ENCODE measurements at regions not wholly inside any gene's neighbourhood (a gene's known extent, or its start where the extent isn't known, plus 50 kb on each side); places are given as distances from the start of the nearest gene placed in this dataset.
"Not testable (repeated sequence)": the region's sequence is repeated elsewhere in the genome, so short reads cannot be mapped to it uniquely, and the experiment has no call there.

DNA sequence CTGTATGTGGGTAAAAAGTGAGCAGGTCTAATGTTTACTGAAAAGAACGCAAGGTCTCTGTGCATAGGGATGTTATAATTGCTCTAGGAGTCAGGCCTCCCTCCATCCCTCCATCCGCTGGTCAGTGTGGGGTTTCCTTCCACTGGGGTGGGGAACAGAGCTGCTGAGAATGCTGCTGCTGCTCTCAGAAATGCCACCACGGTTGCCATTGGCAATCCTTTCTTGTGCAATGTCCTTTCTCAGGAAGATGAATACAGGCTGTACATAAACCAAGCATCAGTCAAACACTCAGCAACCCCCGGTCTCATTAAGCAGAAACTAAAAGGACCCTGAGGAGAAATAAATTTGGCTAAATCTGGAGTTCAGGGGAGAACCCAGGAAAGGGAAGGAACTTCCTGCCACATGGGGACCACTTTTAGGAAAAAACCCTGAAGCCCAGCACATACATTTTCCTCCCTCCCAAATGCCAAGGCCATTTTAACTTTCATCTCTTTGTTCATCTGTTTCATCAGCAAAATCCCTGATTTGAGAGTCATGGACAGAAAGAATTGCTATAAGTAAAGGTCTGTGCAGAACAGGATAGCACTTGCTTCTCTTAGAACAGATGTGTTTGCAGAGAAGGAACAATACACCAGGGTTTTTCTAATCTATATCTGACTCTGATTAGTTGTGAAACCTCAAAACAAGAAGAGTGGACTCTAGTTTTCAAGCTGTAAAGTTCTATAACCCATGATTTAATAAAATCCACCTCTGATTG, 70.4 kb upstream of the SLC1A3 start:
- in situ Hi-C loops (cut with MboI; ENCODE audit: low sequenced_read_pairs, unreplicated experiment), result no loop called here
- no peak for DNase-seq (ENCODE audit: low spot score)
- TF ChIP-seq, protein P1, sequence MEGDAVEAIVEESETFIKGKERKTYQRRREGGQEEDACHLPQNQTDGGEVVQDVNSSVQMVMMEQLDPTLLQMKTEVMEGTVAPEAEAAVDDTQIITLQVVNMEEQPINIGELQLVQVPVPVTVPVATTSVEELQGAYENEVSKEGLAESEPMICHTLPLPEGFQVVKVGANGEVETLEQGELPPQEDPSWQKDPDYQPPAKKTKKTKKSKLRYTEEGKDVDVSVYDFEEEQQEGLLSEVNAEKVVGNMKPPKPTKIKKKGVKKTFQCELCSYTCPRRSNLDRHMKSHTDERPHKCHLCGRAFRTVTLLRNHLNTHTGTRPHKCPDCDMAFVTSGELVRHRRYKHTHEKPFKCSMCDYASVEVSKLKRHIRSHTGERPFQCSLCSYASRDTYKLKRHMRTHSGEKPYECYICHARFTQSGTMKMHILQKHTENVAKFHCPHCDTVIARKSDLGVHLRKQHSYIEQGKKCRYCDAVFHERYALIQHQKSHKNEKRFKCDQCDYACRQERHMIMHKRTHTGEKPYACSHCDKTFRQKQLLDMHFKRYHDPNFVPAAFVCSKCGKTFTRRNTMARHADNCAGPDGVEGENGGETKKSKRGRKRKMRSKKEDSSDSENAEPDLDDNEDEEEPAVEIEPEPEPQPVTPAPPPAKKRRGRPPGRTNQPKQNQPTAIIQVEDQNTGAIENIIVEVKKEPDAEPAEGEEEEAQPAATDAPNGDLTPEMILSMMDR (IDR thresholded peaks at IDR 0.05; ENCODE audit: borderline replicate concordance, control extremely low read depth, extremely low read depth, insufficient read depth, missing control alignments), result no peak

DNA sequence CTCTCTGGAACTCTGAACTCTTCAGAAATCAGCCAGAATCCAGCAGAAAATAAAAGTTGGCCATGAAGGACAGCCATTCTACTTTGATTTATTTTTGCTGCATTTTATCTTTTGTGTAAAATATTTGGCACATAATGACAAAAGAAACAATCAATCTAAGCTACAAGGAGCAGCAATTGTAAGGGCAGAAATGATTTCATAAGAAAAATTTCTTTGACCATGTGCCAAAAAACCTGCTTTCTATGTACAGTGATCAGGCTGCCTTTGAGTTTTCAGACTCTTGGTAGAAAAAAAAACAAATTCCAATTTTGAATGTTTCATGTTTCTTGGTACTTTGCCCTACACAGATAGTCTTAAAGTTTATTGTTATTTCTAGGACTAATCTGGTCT, 69.8 kb upstream of the SLC1A3 start:
- in situ Hi-C loops (cut with MboI; ENCODE audit: low sequenced_read_pairs, unreplicated experiment), result no loop called here
- TF ChIP-seq, protein P1 (IDR thresholded peaks at IDR 0.05; ENCODE audit: borderline replicate concordance, control extremely low read depth, extremely low read depth, insufficient read depth, missing control alignments), result no peak

GRCh38 chr5:36537724-36538123, 68.7 kb upstream of the SLC1A3 start:
- no peak for DNase-seq (ENCODE audit: low spot score)
- in situ Hi-C loops (cut with MboI; ENCODE audit: low sequenced_read_pairs, unreplicated experiment), result no loop called here
- TF ChIP-seq, protein P1 (IDR thresholded peaks at IDR 0.05; ENCODE audit: borderline replicate concordance, control extremely low read depth, extremely low read depth, insufficient read depth, missing control alignments), result no peak

More for the DNA sequence above, 69.8 kb upstream of the SLC1A3 start:
- DNase-seq (ENCODE audit: low spot score), result no peak

DNA sequence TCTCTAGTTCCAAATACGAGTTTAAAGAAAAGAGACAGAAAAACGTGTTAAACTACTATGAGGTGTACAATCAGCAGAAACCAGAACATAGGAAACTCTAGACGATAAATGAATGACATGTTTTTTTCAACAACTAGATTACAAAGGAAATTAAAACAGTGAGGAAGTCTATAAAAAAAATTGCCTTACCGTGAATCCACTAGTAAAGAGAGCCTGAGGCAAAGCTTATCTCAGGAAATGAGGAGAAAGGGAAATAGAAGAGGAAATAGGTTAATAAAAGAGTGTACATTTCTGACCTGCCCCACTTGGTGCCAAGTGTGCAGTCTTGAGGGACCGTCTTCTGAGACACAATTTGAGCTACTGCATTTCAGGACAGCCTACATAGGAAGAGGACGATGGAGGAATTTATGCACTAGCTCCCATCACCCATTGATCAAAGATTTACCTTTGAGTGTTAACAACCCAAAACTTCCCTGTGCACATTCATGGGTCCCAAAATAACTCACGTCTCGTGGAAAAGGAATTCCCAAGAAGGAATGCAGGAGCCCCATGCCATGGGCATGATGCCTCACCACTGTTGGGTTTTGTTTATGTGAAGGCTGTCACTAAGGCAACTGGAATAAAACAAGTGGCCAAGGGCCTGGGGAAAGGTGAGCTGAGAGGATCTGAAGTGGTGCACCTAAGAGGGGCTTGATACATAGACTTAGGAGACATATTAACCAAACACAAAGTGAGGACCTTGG, 53.6 kb upstream of the SLC1A3 start:
- TF ChIP-seq, protein P1 (IDR thresholded peaks at IDR 0.05; ENCODE audit: borderline replicate concordance, control extremely low read depth, extremely low read depth, insufficient read depth, missing control alignments), result no peak
- DNase-seq (ENCODE audit: low spot score), result no peak
- in situ Hi-C loops (cut with MboI; ENCODE audit: low sequenced_read_pairs, unreplicated experiment), result no loop called here

DNA sequence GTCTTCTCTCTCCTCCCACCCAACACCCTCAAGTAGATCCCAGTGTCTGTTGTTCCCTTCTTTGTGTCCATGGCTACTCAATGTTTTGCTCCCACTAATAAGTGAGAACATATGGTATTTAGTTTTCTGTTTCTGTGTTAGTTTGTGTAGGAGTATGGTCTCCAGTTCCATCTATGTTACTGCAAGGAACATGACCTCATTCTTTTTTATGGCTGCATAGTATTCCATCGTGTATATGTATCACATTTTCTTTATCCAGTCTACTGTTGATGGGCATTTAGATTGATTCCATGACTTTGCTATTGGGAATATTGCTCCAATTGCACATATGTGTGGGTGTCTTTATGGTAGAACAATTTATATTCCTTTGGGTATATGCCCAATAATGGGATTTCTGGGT, 51.4 kb upstream of the SLC1A3 start:
- DNase-seq (ENCODE audit: low spot score); in situ Hi-C loops (cut with MboI; ENCODE audit: low sequenced_read_pairs, unreplicated experiment): not testable (repeated sequence)

All from GM13976 (cell line).